ENCODE measurements at regions not wholly inside any gene's neighbourhood (a gene's known extent, or its start where the extent isn't known, plus 50 kb on each side); places are given as distances from the start of the nearest gene placed in this dataset.
A peak's percentile ranks its signal among the peaks of the same experiment; 100 is the strongest.

DNA sequence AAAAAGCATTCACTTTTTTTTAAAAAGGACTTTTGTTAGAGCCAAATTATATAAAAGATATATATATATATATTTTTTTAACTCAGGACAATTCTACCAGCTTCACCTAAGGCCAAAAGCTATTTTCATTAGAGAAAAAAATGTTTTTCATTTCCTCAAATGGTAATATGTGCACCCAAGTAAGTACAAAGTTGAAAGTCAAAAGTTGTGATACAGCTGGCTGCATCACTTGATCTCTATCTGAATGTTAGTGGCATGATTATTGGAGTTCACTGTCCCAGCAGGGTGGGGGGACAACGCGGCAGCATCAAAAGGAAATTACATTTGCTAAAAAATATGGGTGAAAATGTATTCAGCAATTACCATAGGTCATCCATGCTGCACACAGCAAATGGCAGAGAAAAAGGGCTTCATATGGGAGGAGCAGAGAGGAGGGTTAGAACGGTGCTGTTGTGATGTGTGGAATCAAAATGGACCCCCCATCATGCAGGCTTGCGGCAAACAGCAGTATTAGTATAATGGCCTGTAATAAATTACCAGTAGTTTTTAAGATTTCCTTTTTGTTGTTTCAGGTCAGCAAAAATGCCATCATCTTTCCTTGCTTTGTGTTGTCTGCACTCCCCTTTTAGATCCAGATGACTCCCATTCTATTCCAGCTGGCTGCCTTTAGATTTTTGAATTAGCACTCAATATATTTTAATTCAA, 253.7 kb downstream of the MAT2B start:
- no peak for DNase-seq (ENCODE audit: low spot score)
- H3K27ac ChIP-seq (ENCODE audit: low read depth in 1 of 2, low read length in 2 of 2) = no peak overlapping the region
- H3K4me3 ChIP-seq (ENCODE audit: low read depth in 1 of 3, low read length in 3 of 3) = no peak overlapping the region
- H3K27me3 ChIP-seq (ENCODE audit: control insufficient read depth in 4 of 4, insufficient read depth in 4 of 4, low read length in 3 of 4) = no peaks in the 10 kb centered on the region
- H3K9ac ChIP-seq (ENCODE audit: low read depth in 1 of 2, low read length in 2 of 2) = no peak overlapping the region
- 71% methylated on average over 4 of the region's 4 CpGs for WGBS
- H3K9me3 ChIP-seq (ENCODE audit: control insufficient read depth in 4 of 4, low read length in 3 of 4) = no peaks in the 10 kb centered on the region
- no peak for TF ChIP-seq RXRA (IDR thresholded peaks at IDR 0.05)
- H3K4me1 ChIP-seq (ENCODE audit: control insufficient read depth in 4 of 4, insufficient read depth in 4 of 4, low read length in 3 of 4) = no peaks in the 10 kb centered on the region
- no peaks in the 10 kb centered on the region for H3K36me3 ChIP-seq (ENCODE audit: control insufficient read depth in 4 of 4, insufficient read depth in 3 of 4, low read depth in 1 of 4, low read length in 3 of 4)

- Histone ChIP-seq H3K4me1 (ENCODE audit: control insufficient read depth in 4 of 4, insufficient read depth in 4 of 4, low read length in 3 of 4) (no peaks in the 10 kb centered on the region), H3K9me3 (ENCODE audit: control insufficient read depth in 4 of 4, low read length in 3 of 4) (no peaks in the 10 kb centered on the region), H3K27ac (ENCODE audit: low read depth in 1 of 2, low read length in 2 of 2) (no peak overlapping the region), H3K9ac (ENCODE audit: low read depth in 1 of 2, low read length in 2 of 2) (no peak overlapping the region), H3K27me3 (ENCODE audit: control insufficient read depth in 4 of 4, insufficient read depth in 4 of 4, low read length in 3 of 4) (no peaks in the 10 kb centered on the region), H3K4me3 (ENCODE audit: low read depth in 1 of 3, low read length in 3 of 3) (no peak overlapping the region), H3K36me3 (ENCODE audit: control insufficient read depth in 4 of 4, insufficient read depth in 3 of 4, low read depth in 1 of 4, low read length in 3 of 4) (no peaks in the 10 kb centered on the region)
- TF ChIP-seq, protein P1, sequence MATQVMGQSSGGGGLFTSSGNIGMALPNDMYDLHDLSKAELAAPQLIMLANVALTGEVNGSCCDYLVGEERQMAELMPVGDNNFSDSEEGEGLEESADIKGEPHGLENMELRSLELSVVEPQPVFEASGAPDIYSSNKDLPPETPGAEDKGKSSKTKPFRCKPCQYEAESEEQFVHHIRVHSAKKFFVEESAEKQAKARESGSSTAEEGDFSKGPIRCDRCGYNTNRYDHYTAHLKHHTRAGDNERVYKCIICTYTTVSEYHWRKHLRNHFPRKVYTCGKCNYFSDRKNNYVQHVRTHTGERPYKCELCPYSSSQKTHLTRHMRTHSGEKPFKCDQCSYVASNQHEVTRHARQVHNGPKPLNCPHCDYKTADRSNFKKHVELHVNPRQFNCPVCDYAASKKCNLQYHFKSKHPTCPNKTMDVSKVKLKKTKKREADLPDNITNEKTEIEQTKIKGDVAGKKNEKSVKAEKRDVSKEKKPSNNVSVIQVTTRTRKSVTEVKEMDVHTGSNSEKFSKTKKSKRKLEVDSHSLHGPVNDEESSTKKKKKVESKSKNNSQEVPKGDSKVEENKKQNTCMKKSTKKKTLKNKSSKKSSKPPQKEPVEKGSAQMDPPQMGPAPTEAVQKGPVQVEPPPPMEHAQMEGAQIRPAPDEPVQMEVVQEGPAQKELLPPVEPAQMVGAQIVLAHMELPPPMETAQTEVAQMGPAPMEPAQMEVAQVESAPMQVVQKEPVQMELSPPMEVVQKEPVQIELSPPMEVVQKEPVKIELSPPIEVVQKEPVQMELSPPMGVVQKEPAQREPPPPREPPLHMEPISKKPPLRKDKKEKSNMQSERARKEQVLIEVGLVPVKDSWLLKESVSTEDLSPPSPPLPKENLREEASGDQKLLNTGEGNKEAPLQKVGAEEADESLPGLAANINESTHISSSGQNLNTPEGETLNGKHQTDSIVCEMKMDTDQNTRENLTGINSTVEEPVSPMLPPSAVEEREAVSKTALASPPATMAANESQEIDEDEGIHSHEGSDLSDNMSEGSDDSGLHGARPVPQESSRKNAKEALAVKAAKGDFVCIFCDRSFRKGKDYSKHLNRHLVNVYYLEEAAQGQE (IDR thresholded peaks at IDR 0.05) = no peak
- TF ChIP-seq FOXA2 (IDR thresholded peaks at IDR 0.05) = peak; percentile 23
- no peak for DNase-seq (ENCODE audit: low spot score)
- WGBS = 6% methylated on average over 3 of the region's 3 CpGs
Observed at GRCh38 chr5:163760498-163760897, 255.1 kb downstream of the MAT2B start.

DNA sequence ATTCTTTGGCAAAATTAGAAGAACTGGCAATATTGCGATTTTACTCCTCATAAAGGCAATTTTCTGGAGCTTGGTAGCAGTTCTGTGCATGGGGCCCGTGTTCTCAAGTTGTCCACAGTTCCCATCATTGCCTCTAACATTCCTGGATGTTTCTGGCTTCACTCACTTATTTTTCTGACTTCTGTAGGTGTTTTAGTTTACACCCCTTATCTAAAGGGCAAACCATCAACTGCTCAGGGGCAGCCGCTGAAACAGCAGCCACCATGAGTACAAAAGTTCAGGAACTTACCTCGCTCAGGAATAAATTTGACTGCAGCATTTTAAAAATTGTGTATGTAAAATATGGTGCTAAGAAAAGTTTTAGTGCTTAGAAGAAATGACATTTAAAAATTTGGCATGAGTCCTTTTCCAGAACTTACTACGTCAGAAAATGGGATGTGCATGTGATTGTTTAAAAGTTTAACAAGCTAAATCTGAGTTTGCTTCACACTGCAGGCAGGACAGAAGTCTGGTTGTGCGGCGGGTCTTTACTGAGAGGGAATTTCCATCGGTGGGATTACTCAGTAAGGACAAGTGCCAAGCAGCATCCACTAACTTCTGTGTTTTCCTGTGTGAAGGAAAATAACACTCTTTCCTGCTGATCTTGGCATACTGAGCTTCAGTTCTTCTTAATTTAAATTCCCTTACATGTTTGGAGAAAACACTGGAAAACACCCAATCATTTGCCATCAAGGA, 261.7 kb downstream of the MAT2B start:
- Histone ChIP-seq H3K27me3 (ENCODE audit: control insufficient read depth in 4 of 4, insufficient read depth in 4 of 4, low read length in 3 of 4) (peaks cover 0 to 4% (median 0%) of the 10 kb centered on the region in 4 donors), H3K9me3 (ENCODE audit: control insufficient read depth in 4 of 4, low read length in 3 of 4) (no peaks in the 10 kb centered on the region), H3K36me3 (ENCODE audit: control insufficient read depth in 4 of 4, insufficient read depth in 3 of 4, low read depth in 1 of 4, low read length in 3 of 4) (no peaks in the 10 kb centered on the region), H3K4me1 (ENCODE audit: control insufficient read depth in 4 of 4, insufficient read depth in 4 of 4, low read length in 3 of 4) (no peaks in the 10 kb centered on the region), H3K27ac (ENCODE audit: low read depth in 1 of 2, low read length in 2 of 2) (no peak overlapping the region), H3K4me3 (ENCODE audit: low read depth in 1 of 3, low read length in 3 of 3) (no peak overlapping the region), H3K9ac (ENCODE audit: low read depth in 1 of 2, low read length in 2 of 2) (no peak overlapping the region)
- 54% methylated on average over 8 of the region's 8 CpGs for WGBS
- TF ChIP-seq, protein P1 (IDR thresholded peaks at IDR 0.05) = no peak
- no peak for TF ChIP-seq EGR1 (IDR thresholded peaks at IDR 0.05; ENCODE audit: low read depth in 2 of 2)
- no peak for TF ChIP-seq TAF1 (conservative IDR thresholded peaks at IDR 0.05)
- TF ChIP-seq HNF4A (conservative IDR thresholded peaks at IDR 0.05) = no peak
- no peak for TF ChIP-seq NR2F2 (IDR thresholded peaks at IDR 0.05)
- no peak for TF ChIP-seq RAD21 (IDR thresholded peaks at IDR 0.05)
- TF ChIP-seq FOXA2 (IDR thresholded peaks at IDR 0.05) = no peak
- no peak for TF ChIP-seq YY1 (IDR thresholded peaks at IDR 0.05)
- DNase-seq (ENCODE audit: low spot score) = no peak

Measured in liver (tissue), 7 donors.